HCT116 (cell line): ENCODE measurements at regions not wholly inside any gene's neighbourhood (a gene's known extent, or its start where the extent isn't known, plus 50 kb on each side); places are given as distances from the start of the nearest gene placed in this dataset.

Experiments
- ATAC-seq: fragments of 200-7000 bp; cut with Tn5 transposase; 2 replicates; pipeline ENCODE4 v1.9.1; 2020; ENCODE audit warnings: mild to moderate bottlenecking, moderate library complexity
- BruUV-seq: library from RNA; stranded (reverse); fragments of 400-500 nt; replicated peaks from 2 replicates; lab custom pipeline; 2021; lab: Mats Ljungman, UMichigan
- CTCF ChIA-PET: fragments of 300-600 bp; sonication (Branson Sonifier 250); formaldehyde crosslinking; loops from one replicate; lab custom pipeline; 2021; ENCODE audit warnings: antibody characterized with exemption; lab: Charles Lee
- POLR2A ChIA-PET: fragments of 300-600, 350-600 bp; sonication (Branson Sonifier 250); formaldehyde crosslinking; loops from one replicate; lab custom pipeline; 2021; ENCODE audit warnings: antibody characterized with exemption; lab: Charles Lee
- RAD21 ChIA-PET, 2 experiments: fragments of 300-600 bp; sonication (Branson Sonifier 250); formaldehyde crosslinking; loops; one replicate each; lab custom pipeline; 2023; ENCODE audit warnings: low total read pairs in 2 of 2; ENCODE audit not compliant: uncharacterized antibody in 2 of 2, unreplicated experiment in 2 of 2, low non-redundant PET in 1 of 2; lab: Charles Lee
- DNase-seq: peaks from one replicate; pipeline ENCODE4 v3.0.0-alpha.2; 2010; ENCODE audit warnings: low read depth, low spot score
- H2AFZ ChIP-seq: fragments of 200-600 bp; shearing (Covaris generic), sonication (generic); 2 replicates; pipeline ENCODE4 v1.6.1; 2017; ENCODE audit warnings: low read depth, mixed run types, mixed read lengths, antibody characterized with exemption, low read length; ENCODE audit not compliant: poor library complexity, severe bottlenecking
- H3K27ac ChIP-seq: 2 replicates; pipeline ENCODE4 v1.5.1; 2012; ENCODE audit warnings: low read depth, low read length
- H3K27me3 ChIP-seq: fragments of 200-600 bp; sonication (generic); 2 replicates; pipeline ENCODE4 v1.6.1; 2016; ENCODE audit warnings: mixed run types, low read length, mixed read lengths; ENCODE audit not compliant: insufficient read depth
- H3K36me3 ChIP-seq, 2 experiments: fragments of 200-500 bp in 1 of 2; fragments of 200-600 bp in 1 of 2; sonication (Bioruptor generic) in 1 of 2; sonication (generic) in 1 of 2; 2 replicates each; pipeline versions ENCODE4 v1.5.1 to v1.6.1; 2014 to 2016; ENCODE audit warnings: low read length in 2 of 2, inconsistent platforms in 1 of 2, mixed read lengths in 1 of 2, mixed run types in 1 of 2; ENCODE audit not compliant: insufficient read depth in 2 of 2, control insufficient read depth in 1 of 2
- H3K4me1 ChIP-seq, 2 experiments: fragments of 200-600 bp in 1 of 2; sonication (generic) in 1 of 2; 2 replicates each; pipeline versions ENCODE4 v1.5.1 to v1.6.1; 2012 to 2017; ENCODE audit warnings: low read length in 2 of 2, inconsistent platforms in 1 of 2, mild to moderate bottlenecking in 1 of 2, mixed read lengths in 1 of 2, mixed run types in 1 of 2, moderate library complexity in 1 of 2; ENCODE audit not compliant: insufficient read depth in 2 of 2, control insufficient read depth in 1 of 2
- H3K4me2 ChIP-seq: fragments of 200-600 bp; sonication (generic); 2 replicates; pipeline ENCODE4 v1.6.1; 2017; ENCODE audit warnings: mixed run types, low read length, mixed read lengths
- H3K4me3 ChIP-seq, 2 experiments: fragments of 200-600 bp in 1 of 2; sonication (generic) in 1 of 2; replicated peaks in 1 of 2; 2 replicates each; pipeline ENCODE4 v1.5.1; 2011 to 2016; ENCODE audit warnings: low read length in 2 of 2, control low read depth in 1 of 2, low read depth in 1 of 2, mild to moderate bottlenecking in 1 of 2, mixed read lengths in 1 of 2, mixed run types in 1 of 2
- H3K79me2 ChIP-seq: fragments of 200-600 bp; sonication (generic); 2 replicates; pipeline ENCODE4 v1.6.1; 2017; ENCODE audit warnings: mild to moderate bottlenecking, mixed run types, low read length, moderate library complexity, mixed read lengths; ENCODE audit not compliant: insufficient read depth
- H3K9ac ChIP-seq: fragments of 200-600 bp; sonication (generic); 2 replicates; pipeline ENCODE4 v1.6.1; 2016; ENCODE audit warnings: low read length, mixed read lengths
- H3K9me2 ChIP-seq: fragments of 200-600 bp; sonication (generic), shearing (Covaris generic); 2 replicates; pipeline ENCODE4 v1.6.1; 2017; ENCODE audit warnings: mixed run types, mild to moderate bottlenecking, moderate library complexity; ENCODE audit not compliant: insufficient read depth
- H3K9me3 ChIP-seq, 2 experiments: fragments of 200-500 bp in 1 of 2; fragments of 200-600 bp in 1 of 2; sonication (Bioruptor generic) in 1 of 2; sonication (generic) in 1 of 2; 2 replicates each; pipeline ENCODE4 v1.6.1; 2014 to 2017; ENCODE audit warnings: low read length in 2 of 2, mixed read lengths in 2 of 2, inconsistent platforms in 1 of 2, low read depth in 1 of 2, mild to moderate bottlenecking in 1 of 2, mixed run types in 1 of 2, moderate library complexity in 1 of 2; ENCODE audit not compliant: control insufficient read depth in 1 of 2, insufficient read depth in 1 of 2
- H4K20me1 ChIP-seq: fragments of 200-600 bp; sonication (generic), shearing (Covaris generic); 2 replicates; pipeline ENCODE4 v1.6.1; 2017; ENCODE audit warnings: mixed run types, mild to moderate bottlenecking, moderate library complexity; ENCODE audit not compliant: insufficient read depth
- CBX3 ChIP-seq: IDR thresholded peaks from 2 replicates; pipeline ENCODE4 v1.6.1; 2012; ENCODE audit warnings: low read depth
- CEBPB ChIP-seq: IDR thresholded peaks from 2 replicates; pipeline ENCODE4 v1.6.1; 2012; ENCODE audit warnings: low read depth
- CTCF ChIP-seq, 3 experiments: fragments of 200-600 bp in 1 of 3; sonication (generic) in 1 of 3; IDR thresholded peaks in 2 of 3; conservative IDR thresholded peaks in 1 of 3; 2 replicates each; pipeline ENCODE4 v1.5.1; 2012 to 2017; ENCODE audit warnings: low read depth in 2 of 3, low read length in 2 of 3, antibody characterized with exemption in 1 of 3, borderline replicate concordance in 1 of 3, control low read depth in 1 of 3, mild to moderate bottlenecking in 1 of 3, mixed read lengths in 1 of 3, mixed run types in 1 of 3, moderate library complexity in 1 of 3; ENCODE audit not compliant: insufficient read depth in 1 of 3
- EGR1 ChIP-seq: IDR thresholded peaks from 2 replicates; pipeline ENCODE4 v1.6.1; 2012; ENCODE audit warnings: low read depth
- ELF1 ChIP-seq: IDR thresholded peaks from 2 replicates; pipeline ENCODE4 v1.6.1; 2012; ENCODE audit warnings: low read depth, borderline replicate concordance
- EZH2 ChIP-seq: fragments of 200-600 bp; sonication (generic); IDR thresholded peaks from 2 replicates; pipeline ENCODE4 v1.6.1; 2017; ENCODE audit warnings: antibody characterized with exemption, mixed run types
- EZH2phosphoT487 ChIP-seq: fragments of 200-600 bp; IDR thresholded peaks from 2 replicates; pipeline ENCODE4 v1.6.1; 2018; ENCODE audit warnings: antibody characterized with exemption, borderline replicate concordance
- FOSL1 ChIP-seq: IDR thresholded peaks from 2 replicates; pipeline ENCODE4 v1.6.1; 2012; ENCODE audit warnings: low read depth
- JUND ChIP-seq: IDR thresholded peaks from 2 replicates; pipeline ENCODE4 v1.6.1; 2012
- POLR2A ChIP-seq: IDR thresholded peaks from 2 replicates; pipeline ENCODE4 v1.7.0; 2011; ENCODE audit warnings: borderline replicate concordance; ENCODE audit not compliant: insufficient read depth, insufficient read length; ENCODE audit errors: extremely low read depth
- SIN3A ChIP-seq: IDR thresholded peaks from 2 replicates; pipeline ENCODE4 v1.6.1; 2012; ENCODE audit warnings: low read depth
- SP1 ChIP-seq: IDR thresholded peaks from 2 replicates; pipeline ENCODE4 v1.6.1; 2012; ENCODE audit warnings: low read depth
- SRF ChIP-seq: IDR thresholded peaks from 2 replicates; pipeline ENCODE4 v1.6.1; 2012; ENCODE audit warnings: low read depth
- TCF7L2 ChIP-seq: IDR thresholded peaks from 2 replicates; pipeline ENCODE4 v1.7.0; 2011; ENCODE audit warnings: borderline replicate concordance, inconsistent platforms; ENCODE audit not compliant: insufficient read depth, insufficient read length; ENCODE audit errors: extremely low read depth
- YY1 ChIP-seq: IDR thresholded peaks from 2 replicates; pipeline ENCODE4 v1.6.1; 2011; ENCODE audit warnings: low read length, low read depth, moderate library complexity, mild to moderate bottlenecking; ENCODE audit not compliant: insufficient replicate concordance; ENCODE audit errors: extremely low read depth
- ZBTB33 ChIP-seq: IDR thresholded peaks from 2 replicates; pipeline ENCODE4 v1.6.1; 2011; ENCODE audit warnings: mild to moderate bottlenecking, low read length, moderate library complexity; ENCODE audit not compliant: insufficient replicate concordance; ENCODE audit errors: extremely low read depth
- ZFX ChIP-seq: fragments of 450-650 bp; IDR thresholded peaks from 2 replicates; pipeline ENCODE4 v1.6.1; 2017
- intact Hi-C: fragments of 100-400 bp; cut with micrococcal nuclease; formaldehyde crosslinking; loops from 2 replicates; pipeline ENCODE4 v1.10.0; 2022

- H3K36me3 ChIP-seq: no peaks in the 10 kb centered on the region
- no peaks in the 10 kb centered on the region for H4K20me1 ChIP-seq
- DNase-seq (no peak), ATAC-seq (no peak)
- H3K27ac ChIP-seq: no peak overlapping the region
- CTCF ChIA-PET: no interaction called here
- H2AFZ ChIP-seq: no peak overlapping the region
- TF ChIP-seq CTCF (IDR thresholded peaks at IDR 0.05 in 2 of 3, conservative IDR thresholded peaks at IDR 0.05 in 1 of 3; ENCODE audit: borderline replicate concordance in 1 of 3, insufficient read depth in 1 of 3, low read depth in 2 of 3, low read length in 2 of 3) (no peak), SIN3A (no peak), CEBPB (no peak), SP1 (no peak), FOSL1 (no peak), EZH2 (no peak), POLR2A (no peak), ZBTB33 (no peak), EZH2phosphoT487 (no peak), CBX3 (no peak), ELF1 (no peak), JUND (no peak), EGR1 (no peak), SRF (no peak), ZFX (no peak), TCF7L2 (no peak), YY1 (no peak)
- H3K4me3 ChIP-seq: no peak overlapping the region
- intact Hi-C loops: no loop called here
- H3K79me2 ChIP-seq: no peaks in the 10 kb centered on the region
- no peaks in the 10 kb centered on the region for H3K4me1 ChIP-seq
- RAD21 ChIA-PET: no interaction called here
- H3K4me2 ChIP-seq: no peak overlapping the region
- no peaks in the 10 kb centered on the region for H3K9me2 ChIP-seq
- H3K27me3 ChIP-seq: no peaks in the 10 kb centered on the region
- POLR2A ChIA-PET: no interaction called here
- no peak overlapping the region for H3K9ac ChIP-seq
- H3K9me3 ChIP-seq: no peaks in the 10 kb centered on the region
- no TSS peak for BruUV-seq
These were observed 149.6 kb downstream of the ZFP64 start for GRCh38 chr20:52041966-52042365.
